CD8-positive, alpha-beta memory T cell (primary cell): ENCODE measurements at regions not wholly inside any gene's neighbourhood (a gene's known extent, or its start where the extent isn't known, plus 50 kb on each side); places are given as distances from the start of the nearest gene placed in this dataset.
"Not testable (repeated sequence)": the region's sequence is repeated elsewhere in the genome, so short reads cannot be mapped to it uniquely, and the experiment has no call there.

Source experiments
- CTCF ChIA-PET: fragments of 350-600 bp; sonication (Branson Sonifier 250); formaldehyde crosslinking; loops from one replicate; lab custom pipeline; 2021; ENCODE audit warnings: antibody characterized with exemption; lab: Charles Lee
- POLR2A ChIA-PET: fragments of 350-600 bp; sonication (Branson Sonifier 250); formaldehyde crosslinking; loops from one replicate; lab custom pipeline; 2021; ENCODE audit warnings: antibody characterized with exemption; lab: Charles Lee
- DNase-seq, 5 donors: peaks; one replicate each; pipeline versions ENCODE4 v3.0.0 to v3.0.0-alpha.2; 2020 to 2022; ENCODE audit warnings: mixed read lengths in 1 of 5
- H3K27ac ChIP-seq: one replicate; pipeline ENCODE4 v1.7.0; 2013; ENCODE audit warnings: low read depth, mild to moderate bottlenecking, low read length, moderate library complexity
- H3K27me3 ChIP-seq: 2 replicates; pipeline ENCODE4 v1.7.0; 2013; ENCODE audit warnings: low read length, mild to moderate bottlenecking; ENCODE audit not compliant: insufficient read depth, poor library complexity, severe bottlenecking
- H3K36me3 ChIP-seq: 2 replicates; pipeline ENCODE4 v1.7.0; 2013; ENCODE audit warnings: mild to moderate bottlenecking, low read length, moderate library complexity; ENCODE audit not compliant: insufficient read depth
- H3K4me1 ChIP-seq: 2 replicates; pipeline ENCODE4 v1.7.0; 2013; ENCODE audit warnings: mild to moderate bottlenecking, low read length, moderate library complexity; ENCODE audit not compliant: insufficient read depth
- H3K4me3 ChIP-seq: 2 replicates; pipeline ENCODE4 v1.7.0; 2013; ENCODE audit warnings: mild to moderate bottlenecking, low read length
- H3K9me3 ChIP-seq: 2 replicates; pipeline ENCODE4 v1.7.0; 2013; ENCODE audit warnings: mild to moderate bottlenecking, low read length
- H3K27ac Mint-ChIP-seq, 8 donors: one replicate each; pipeline ENCODE4 v1.8.0; 2020 to 2021; ENCODE audit warnings: mixed read lengths in 8 of 8, mild to moderate bottlenecking in 6 of 8, inconsistent platforms in 3 of 8, moderate library complexity in 3 of 8
- H3K27me3 Mint-ChIP-seq, 2 donors: one replicate each; pipeline ENCODE4 v1.8.0; 2020 to 2021; ENCODE audit warnings: mixed read lengths in 2 of 2, mild to moderate bottlenecking in 1 of 2, moderate library complexity in 1 of 2
- H3K36me3 Mint-ChIP-seq, 3 donors: one replicate each; pipeline ENCODE4 v1.8.0; 2020 to 2021; ENCODE audit warnings: mixed read lengths in 3 of 3, inconsistent platforms in 1 of 3, mild to moderate bottlenecking in 1 of 3
- H3K4me1 Mint-ChIP-seq, 3 donors: one replicate each; pipeline ENCODE4 v1.8.0; 2020 to 2021; ENCODE audit warnings: mixed read lengths in 3 of 3, inconsistent platforms in 1 of 3, mild to moderate bottlenecking in 1 of 3
- H3K4me3 Mint-ChIP-seq, 7 donors: one replicate each; pipeline ENCODE4 v1.8.0; 2020 to 2021; ENCODE audit warnings: mixed read lengths in 7 of 7, mild to moderate bottlenecking in 6 of 7, moderate library complexity in 4 of 7, inconsistent platforms in 2 of 7
- H3K9me3 Mint-ChIP-seq, 5 donors: one replicate each; pipeline ENCODE4 v1.8.0; 2020 to 2022; ENCODE audit warnings: mixed read lengths in 5 of 5, mild to moderate bottlenecking in 3 of 5, moderate library complexity in 2 of 5, inconsistent platforms in 1 of 5

GRCh38 chr22:15784383-15785085, 94.7 kb downstream of the POTEH start:
- H3K9me3 ChIP-seq, H3K4me1 ChIP-seq, H3K36me3 Mint-ChIP-seq, H3K4me3 Mint-ChIP-seq, H3K27me3 ChIP-seq, DNase-seq, POLR2A ChIA-PET, H3K27ac Mint-ChIP-seq, H3K27ac ChIP-seq, H3K4me1 Mint-ChIP-seq, H3K36me3 ChIP-seq, H3K4me3 ChIP-seq, CTCF ChIA-PET, H3K9me3 Mint-ChIP-seq, H3K27me3 Mint-ChIP-seq: not testable (repeated sequence)

GRCh38 chr22:15786942-15787733, 97.3 kb downstream of the POTEH start:
- H3K4me3 ChIP-seq, POLR2A ChIA-PET, H3K4me1 ChIP-seq, DNase-seq, H3K27ac Mint-ChIP-seq, H3K36me3 Mint-ChIP-seq, H3K4me1 Mint-ChIP-seq, H3K27me3 Mint-ChIP-seq, H3K27ac ChIP-seq, H3K4me3 Mint-ChIP-seq, CTCF ChIA-PET, H3K27me3 ChIP-seq, H3K9me3 ChIP-seq, H3K36me3 ChIP-seq, H3K9me3 Mint-ChIP-seq: not testable (repeated sequence)

GRCh38 chr22:15791557-15791956, 101.7 kb downstream of the POTEH start:
- H3K4me3 Mint-ChIP-seq, H3K9me3 Mint-ChIP-seq, H3K4me3 ChIP-seq, CTCF ChIA-PET, H3K4me1 Mint-ChIP-seq, H3K27me3 Mint-ChIP-seq, H3K27me3 ChIP-seq, H3K36me3 Mint-ChIP-seq, H3K4me1 ChIP-seq, POLR2A ChIA-PET, H3K9me3 ChIP-seq, H3K27ac ChIP-seq, DNase-seq, H3K27ac Mint-ChIP-seq, H3K36me3 ChIP-seq: not testable (repeated sequence)

- H3K36me3 Mint-ChIP-seq, H3K4me1 Mint-ChIP-seq, POLR2A ChIA-PET, H3K4me3 Mint-ChIP-seq, H3K27ac ChIP-seq, H3K9me3 Mint-ChIP-seq, H3K27me3 Mint-ChIP-seq, H3K9me3 ChIP-seq, H3K27me3 ChIP-seq, H3K4me1 ChIP-seq, CTCF ChIA-PET, H3K36me3 ChIP-seq, H3K4me3 ChIP-seq, H3K27ac Mint-ChIP-seq: not testable (repeated sequence)
- peak in 1 of 5 donors; percentile 11 for DNase-seq
Measured at GRCh38 chr22:15799935-15800334, 110.1 kb downstream of the POTEH start.

- POLR2A ChIA-PET, H3K4me3 ChIP-seq, H3K4me1 Mint-ChIP-seq, H3K9me3 Mint-ChIP-seq, H3K36me3 Mint-ChIP-seq, H3K27ac ChIP-seq, H3K27me3 Mint-ChIP-seq, H3K9me3 ChIP-seq, H3K4me3 Mint-ChIP-seq, CTCF ChIA-PET, H3K27ac Mint-ChIP-seq, H3K36me3 ChIP-seq, H3K4me1 ChIP-seq, DNase-seq, H3K27me3 ChIP-seq: not testable (repeated sequence)
Measured at GRCh38 chr22:15811141-15811540, 121.3 kb downstream of the POTEH start.

GRCh38 chr22:15815783-15816182, 126.0 kb downstream of the POTEH start:
- H3K27ac ChIP-seq, H3K36me3 ChIP-seq, H3K27ac Mint-ChIP-seq, H3K4me3 Mint-ChIP-seq, H3K27me3 ChIP-seq, H3K4me1 ChIP-seq, H3K4me1 Mint-ChIP-seq, POLR2A ChIA-PET, DNase-seq, H3K9me3 ChIP-seq, CTCF ChIA-PET, H3K36me3 Mint-ChIP-seq, H3K9me3 Mint-ChIP-seq, H3K27me3 Mint-ChIP-seq, H3K4me3 ChIP-seq: not testable (repeated sequence)

- H3K9me3 Mint-ChIP-seq, H3K27me3 ChIP-seq, POLR2A ChIA-PET, CTCF ChIA-PET, H3K4me1 Mint-ChIP-seq, H3K4me1 ChIP-seq, H3K36me3 Mint-ChIP-seq, H3K27ac Mint-ChIP-seq, H3K27me3 Mint-ChIP-seq, H3K36me3 ChIP-seq, H3K4me3 Mint-ChIP-seq, DNase-seq, H3K27ac ChIP-seq, H3K9me3 ChIP-seq, H3K4me3 ChIP-seq: not testable (repeated sequence)
Measured at GRCh38 chr22:15816470-15816869, 126.6 kb downstream of the POTEH start.

- H3K36me3 ChIP-seq, H3K9me3 ChIP-seq, H3K36me3 Mint-ChIP-seq, H3K27me3 Mint-ChIP-seq, POLR2A ChIA-PET, CTCF ChIA-PET, DNase-seq, H3K27ac Mint-ChIP-seq, H3K4me3 Mint-ChIP-seq, H3K27me3 ChIP-seq, H3K4me1 Mint-ChIP-seq, H3K4me3 ChIP-seq, H3K27ac ChIP-seq, H3K4me1 ChIP-seq, H3K9me3 Mint-ChIP-seq: not testable (repeated sequence)
Measured at GRCh38 chr22:15817264-15817663, 127.4 kb downstream of the POTEH start.
